Mucosa of stomach (tissue), 1 donor: ENCODE measurements at regions not wholly inside any gene's neighbourhood (a gene's known extent, or its start where the extent isn't known, plus 50 kb on each side); places are given as distances from the start of the nearest gene placed in this dataset.

ENCODE experiments used
- H3K27me3 ChIP-seq: one replicate; pipeline ENCODE4 v1.7.0; 2013; ENCODE audit warnings: mild to moderate bottlenecking, low read length; ENCODE audit not compliant: control insufficient read depth, insufficient read depth
- H3K36me3 ChIP-seq: one replicate; pipeline ENCODE4 v1.7.0; 2013; ENCODE audit warnings: low read length; ENCODE audit not compliant: control insufficient read depth, insufficient read depth
- H3K4me1 ChIP-seq: one replicate; pipeline ENCODE4 v1.7.0; 2013; ENCODE audit warnings: mild to moderate bottlenecking, low read length; ENCODE audit not compliant: control insufficient read depth, insufficient read depth
- H3K4me3 ChIP-seq: one replicate; pipeline ENCODE4 v1.7.0; 2013; ENCODE audit warnings: low read length
- H3K9ac ChIP-seq: one replicate; pipeline ENCODE4 v1.7.0; 2013; ENCODE audit warnings: mild to moderate bottlenecking, low read length, moderate library complexity
- H3K9me3 ChIP-seq: one replicate; pipeline ENCODE4 v1.7.0; 2013; ENCODE audit warnings: mild to moderate bottlenecking, low read length, moderate library complexity; ENCODE audit not compliant: control insufficient read depth
- donor health status: Pancreatic carcinoma.

- no peak overlapping the region for H3K9ac ChIP-seq
- H3K36me3 ChIP-seq = no peaks in the 10 kb centered on the region
- peaks cover 4% of the 10 kb centered on the region for H3K4me1 ChIP-seq
- H3K4me3 ChIP-seq = no peak overlapping the region
- H3K9me3 ChIP-seq = no peaks in the 10 kb centered on the region
- H3K27me3 ChIP-seq = no peaks in the 10 kb centered on the region
Measured at GRCh38 chr13:109397285-109397684, 389.1 kb downstream of the IRS2 start.

DNA sequence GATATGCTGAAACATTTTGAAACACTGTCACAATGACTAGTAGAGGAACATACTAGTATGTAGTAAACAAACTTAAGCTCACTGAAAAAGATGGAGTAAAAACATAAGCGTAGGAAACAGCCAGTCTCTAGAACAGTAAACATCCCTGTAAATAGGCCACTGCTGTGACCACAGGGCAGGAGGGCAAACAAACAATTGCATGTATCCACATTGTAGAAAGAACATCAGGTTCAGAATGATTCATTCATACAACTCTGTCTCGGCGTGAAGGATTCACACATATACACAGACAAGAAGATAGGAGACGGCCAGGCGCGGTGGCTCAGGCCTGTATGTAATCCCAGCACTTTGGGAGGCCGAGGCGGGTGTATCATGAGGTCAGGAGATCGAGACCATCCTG, 390.1 kb downstream of the IRS2 start:
- Histone ChIP-seq H3K9ac (no peak overlapping the region), H3K36me3 (no peaks in the 10 kb centered on the region), H3K9me3 (no peaks in the 10 kb centered on the region), H3K4me1 (peaks cover 4% of the 10 kb centered on the region), H3K4me3 (no peak overlapping the region), H3K27me3 (no peaks in the 10 kb centered on the region)

DNA sequence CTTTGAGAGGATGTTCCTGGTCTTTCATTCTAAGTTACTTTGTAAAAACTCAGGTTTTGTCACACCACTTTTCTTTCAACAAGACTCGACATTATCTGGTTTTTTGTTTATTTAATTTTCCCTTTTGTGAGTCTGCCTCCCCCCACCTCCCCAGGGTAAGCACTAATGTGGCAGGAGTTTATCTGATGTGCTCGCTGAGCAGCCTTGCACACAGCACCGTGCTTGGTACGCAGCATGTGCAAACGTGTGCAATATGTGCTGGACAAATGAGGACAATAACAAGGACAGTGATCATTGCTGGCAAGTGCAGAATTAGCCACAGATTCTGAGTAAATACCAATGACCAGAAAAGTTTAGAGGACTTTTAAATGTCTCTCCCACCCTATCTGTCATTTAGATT, 391.4 kb downstream of the IRS2 start:
- Histone ChIP-seq H3K27me3 (no peaks in the 10 kb centered on the region), H3K9me3 (no peaks in the 10 kb centered on the region), H3K4me1 (no peaks in the 10 kb centered on the region), H3K36me3 (no peaks in the 10 kb centered on the region), H3K9ac (no peak overlapping the region), H3K4me3 (no peak overlapping the region)

DNA sequence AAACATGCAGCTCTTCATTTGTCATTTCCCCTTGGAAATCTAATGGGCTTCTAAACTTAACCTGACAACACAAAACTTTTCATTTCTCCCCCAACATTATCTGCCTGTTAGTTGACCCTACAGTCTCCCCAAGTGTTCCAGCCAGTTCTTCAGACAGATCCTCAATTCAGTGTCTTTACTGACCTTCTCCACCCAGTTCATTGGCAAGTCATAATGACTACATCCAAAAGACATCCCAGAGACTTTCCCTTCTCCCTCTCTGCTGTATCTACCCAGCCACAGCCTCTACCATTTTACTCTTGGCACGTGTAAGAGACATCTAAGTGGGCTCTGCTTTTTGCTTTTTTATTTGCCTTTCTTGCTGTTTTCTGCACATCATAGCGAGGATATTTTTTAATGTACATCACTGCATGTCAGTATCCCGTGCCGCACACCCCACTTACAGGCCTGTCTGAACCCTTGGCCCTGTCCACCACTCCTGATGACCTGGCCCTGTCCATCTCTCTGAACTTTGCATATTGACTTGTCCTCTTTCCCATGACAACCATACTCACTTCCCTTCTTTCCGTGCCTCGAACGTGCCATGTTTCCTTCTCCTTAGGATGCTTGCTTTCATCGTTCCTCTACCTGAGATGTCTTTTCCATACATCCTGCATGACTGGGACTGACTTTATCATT, 391.9 kb downstream of the IRS2 start:
- H3K9me3 ChIP-seq = no peaks in the 10 kb centered on the region
- no peaks in the 10 kb centered on the region for H3K27me3 ChIP-seq
- no peaks in the 10 kb centered on the region for H3K4me1 ChIP-seq
- H3K4me3 ChIP-seq = no peak overlapping the region
- no peak overlapping the region for H3K9ac ChIP-seq
- H3K36me3 ChIP-seq = no peaks in the 10 kb centered on the region

GRCh38 chr13:109393045-109393444, 393.3 kb downstream of the IRS2 start:
- Histone ChIP-seq H3K9ac (no peak overlapping the region), H3K36me3 (no peaks in the 10 kb centered on the region), H3K9me3 (no peaks in the 10 kb centered on the region), H3K4me1 (no peaks in the 10 kb centered on the region), H3K27me3 (no peaks in the 10 kb centered on the region), H3K4me3 (no peak overlapping the region)

DNA sequence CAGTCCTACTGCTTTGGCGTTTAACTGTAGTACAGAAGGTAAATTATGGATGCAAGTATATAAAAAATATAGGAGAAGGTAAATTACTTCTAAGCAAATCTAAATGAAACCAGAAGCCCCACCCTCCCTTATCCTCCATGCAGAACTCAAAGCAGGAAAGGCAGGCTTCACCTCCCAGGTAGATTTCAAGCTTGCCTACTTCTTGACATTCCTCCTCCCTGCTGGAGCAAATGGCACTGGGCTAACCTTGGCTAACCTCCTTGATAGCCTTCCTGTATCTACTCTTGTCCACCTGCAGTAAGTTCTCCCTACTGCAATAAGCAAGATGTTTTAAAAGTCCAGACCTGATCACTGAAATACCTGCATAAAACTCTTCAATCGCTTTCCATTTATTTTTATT, 396.0 kb downstream of the IRS2 start:
- no peaks in the 10 kb centered on the region for H3K9me3 ChIP-seq
- no peak overlapping the region for H3K9ac ChIP-seq
- no peaks in the 10 kb centered on the region for H3K27me3 ChIP-seq
- H3K36me3 ChIP-seq = no peaks in the 10 kb centered on the region
- H3K4me3 ChIP-seq = no peak overlapping the region
- no peaks in the 10 kb centered on the region for H3K4me1 ChIP-seq

GRCh38 chr13:109389892-109390345, 396.5 kb downstream of the IRS2 start:
- Histone ChIP-seq H3K9me3 (no peaks in the 10 kb centered on the region), H3K9ac (no peak overlapping the region), H3K36me3 (no peaks in the 10 kb centered on the region), H3K4me1 (no peaks in the 10 kb centered on the region), H3K4me3 (no peak overlapping the region), H3K27me3 (no peaks in the 10 kb centered on the region)

DNA sequence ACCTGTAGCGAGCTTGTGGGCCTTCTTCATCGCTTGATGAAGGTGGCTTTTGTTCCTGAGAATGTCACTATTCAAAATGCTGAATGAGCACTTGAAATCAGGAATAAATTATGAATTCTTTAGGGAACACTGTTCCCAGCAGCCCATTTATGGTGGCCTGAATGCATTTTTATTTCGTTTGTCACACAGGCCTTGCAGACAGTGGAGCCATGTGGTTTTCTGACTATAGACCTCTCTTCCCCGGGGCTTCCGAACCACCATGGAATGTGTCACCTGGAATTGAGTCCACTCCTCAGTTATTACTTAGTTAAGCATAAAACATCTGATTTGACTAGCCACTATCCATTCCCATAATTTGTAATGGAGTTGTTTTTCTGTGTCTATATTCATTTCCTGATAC, 396.9 kb downstream of the IRS2 start:
- Histone ChIP-seq H3K9me3 (no peaks in the 10 kb centered on the region), H3K36me3 (no peaks in the 10 kb centered on the region), H3K27me3 (no peaks in the 10 kb centered on the region), H3K4me3 (no peak overlapping the region), H3K9ac (no peak overlapping the region), H3K4me1 (no peaks in the 10 kb centered on the region)

GRCh38 chr13:109387471-109387870, 398.9 kb downstream of the IRS2 start:
- H3K36me3 ChIP-seq = no peaks in the 10 kb centered on the region
- no peaks in the 10 kb centered on the region for H3K27me3 ChIP-seq
- no peak overlapping the region for H3K4me3 ChIP-seq
- H3K9ac ChIP-seq = no peak overlapping the region
- H3K4me1 ChIP-seq = no peaks in the 10 kb centered on the region
- no peaks in the 10 kb centered on the region for H3K9me3 ChIP-seq

- no peaks in the 10 kb centered on the region for H3K27me3 ChIP-seq
- no peaks in the 10 kb centered on the region for H3K36me3 ChIP-seq
- no peaks in the 10 kb centered on the region for H3K9me3 ChIP-seq
- H3K4me1 ChIP-seq = no peaks in the 10 kb centered on the region
- no peak overlapping the region for H3K4me3 ChIP-seq
- H3K9ac ChIP-seq = no peak overlapping the region
Measured at GRCh38 chr13:109385242-109385560, 401.2 kb downstream of the IRS2 start.

DNA sequence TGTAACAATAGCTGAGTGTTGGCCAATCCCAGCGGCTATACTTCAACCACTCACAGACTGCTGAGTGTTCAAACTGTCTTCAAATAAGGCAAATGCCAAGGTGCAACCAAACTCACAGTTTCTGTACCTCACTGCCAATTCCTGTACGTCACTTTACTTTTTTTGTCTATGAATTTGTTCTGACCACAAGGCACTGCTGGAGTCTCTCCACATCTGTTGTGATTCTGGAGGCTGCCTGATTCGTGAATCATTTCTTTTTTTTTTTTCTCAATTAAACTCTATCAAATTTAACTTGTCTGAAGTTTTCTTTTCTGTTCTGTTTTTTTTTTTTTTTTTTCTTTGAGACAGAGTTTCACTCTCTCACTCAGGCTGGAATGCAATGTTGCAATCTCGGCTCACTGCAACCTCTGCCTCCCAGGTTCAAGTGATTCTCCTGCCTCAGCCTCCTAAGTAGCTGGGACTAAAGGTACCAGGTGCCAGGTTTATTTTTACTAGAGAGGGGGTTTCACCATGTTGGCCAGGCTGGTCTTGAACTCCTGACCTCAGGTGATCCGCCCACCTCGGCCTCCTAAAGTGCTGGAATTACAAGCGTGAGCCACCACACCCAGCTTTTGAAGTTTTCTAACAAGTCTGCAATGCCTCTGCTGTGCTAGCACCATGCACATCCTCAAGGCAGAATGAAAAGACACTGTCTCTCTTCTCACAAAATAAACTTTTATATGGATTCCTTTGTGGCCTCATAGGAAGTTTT, 401.7 kb downstream of the IRS2 start:
- Histone ChIP-seq H3K9me3 (no peaks in the 10 kb centered on the region), H3K4me1 (no peaks in the 10 kb centered on the region), H3K36me3 (no peaks in the 10 kb centered on the region), H3K27me3 (no peaks in the 10 kb centered on the region), H3K4me3 (no peak overlapping the region), H3K9ac (no peak overlapping the region)

DNA sequence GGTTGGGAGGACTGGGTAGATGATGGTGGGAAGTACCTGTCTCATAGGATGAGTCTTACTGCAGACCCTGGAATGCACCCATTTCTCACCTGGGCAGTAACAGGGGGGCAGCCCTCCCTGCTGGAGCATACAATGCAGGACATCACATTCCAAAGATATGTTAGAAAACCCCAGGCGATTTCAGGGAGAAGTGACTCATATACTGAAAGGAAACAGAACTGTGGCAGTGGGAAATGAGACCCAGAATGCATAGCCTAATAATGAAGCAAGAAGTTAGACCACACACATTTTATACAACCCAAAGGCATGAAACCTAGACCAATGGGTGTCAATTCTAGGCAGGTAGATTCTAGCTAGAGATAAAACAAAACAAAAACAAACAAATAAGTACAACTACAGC, 402.7 kb downstream of the IRS2 start:
- Histone ChIP-seq H3K4me3 (no peak overlapping the region), H3K36me3 (no peaks in the 10 kb centered on the region), H3K27me3 (no peaks in the 10 kb centered on the region), H3K9me3 (no peaks in the 10 kb centered on the region), H3K9ac (no peak overlapping the region), H3K4me1 (no peaks in the 10 kb centered on the region)
